Erythroblast (primary cell): ENCODE measurements at regions not wholly inside any gene's neighbourhood (a gene's known extent, or its start where the extent isn't known, plus 50 kb on each side); places are given as distances from the start of the nearest gene placed in this dataset.
A peak's percentile ranks its signal among the peaks of the same experiment; 100 is the strongest.

Source experiments
- DNase-seq, 2 experiments: peaks; one replicate each; lab custom pipeline; 2025; lab: John Stamatoyannopoulos, UW
- GATA1 ChIP-seq: IDR thresholded peaks from 2 replicates; pipeline ENCODE4 v1.6.1; 2011; ENCODE audit warnings: low read depth, mild to moderate bottlenecking, control low read depth, low read length, moderate library complexity
- POLR2A ChIP-seq: IDR thresholded peaks from 2 replicates; pipeline ENCODE4 v1.6.1; 2011; ENCODE audit warnings: mild to moderate bottlenecking, low read length

- no peak for DNase-seq
- TF ChIP-seq POLR2A (no peak), GATA1 (no peak)
Observed at GRCh38 chr6:110033101-110033500, 55.0 kb downstream of the GPR6 start.

- TF ChIP-seq GATA1 (no peak), POLR2A (no peak)
- DNase-seq = no peak
Observed at GRCh38 chr6:110033749-110034666, 55.9 kb downstream of the GPR6 start.

- DNase-seq = no peak
- TF ChIP-seq POLR2A (no peak), GATA1 (no peak)
Observed at GRCh38 chr6:110034667-110035036, 56.5 kb downstream of the GPR6 start.

- TF ChIP-seq POLR2A = no peak
- no peak for TF ChIP-seq GATA1
- no peak for DNase-seq
Observed at GRCh38 chr6:110035321-110035720, 57.2 kb downstream of the GPR6 start.

- TF ChIP-seq GATA1 (no peak), POLR2A (no peak)
- no peak for DNase-seq
Observed at GRCh38 chr6:110036408-110037302, 58.5 kb downstream of the GPR6 start.

- DNase-seq = no peak
- TF ChIP-seq GATA1 = no peak
- no peak for TF ChIP-seq POLR2A
Observed at GRCh38 chr6:110037726-110038295, 59.7 kb downstream of the GPR6 start.

GRCh38 chr6:110039364-110039980, 61.4 kb downstream of the GPR6 start:
- DNase-seq = peak; percentile 81 to 87
- no peak for TF ChIP-seq GATA1
- TF ChIP-seq POLR2A = no peak

GRCh38 chr6:110039981-110040383, 61.9 kb downstream of the GPR6 start:
- peak; percentile 37 to 40 for DNase-seq
- TF ChIP-seq GATA1 (no peak), POLR2A (no peak)

GRCh38 chr6:110040716-110041115, 62.6 kb downstream of the GPR6 start:
- no peak for DNase-seq
- TF ChIP-seq POLR2A = no peak
- TF ChIP-seq GATA1 = no peak

GRCh38 chr6:110041126-110041525, 63.0 kb downstream of the GPR6 start:
- no peak for TF ChIP-seq POLR2A
- TF ChIP-seq GATA1 = no peak
- no peak for DNase-seq

GRCh38 chr6:110041830-110042229, 63.7 kb downstream of the GPR6 start:
- TF ChIP-seq POLR2A (no peak), GATA1 (no peak)
- DNase-seq = no peak

- TF ChIP-seq GATA1 (no peak), POLR2A (no peak)
- DNase-seq = no peak
Observed at GRCh38 chr6:110042670-110043296, 64.7 kb downstream of the GPR6 start.

- TF ChIP-seq GATA1 (no peak), POLR2A (no peak)
- DNase-seq = no peak
Observed at GRCh38 chr6:110043366-110043994, 65.4 kb downstream of the GPR6 start.

- DNase-seq = no peak
- TF ChIP-seq POLR2A = no peak
- no peak for TF ChIP-seq GATA1
Observed at GRCh38 chr6:110044096-110044495, 66.0 kb downstream of the GPR6 start.
